Smooth muscle cell (in vitro differentiated cells): ENCODE measurements at regions not wholly inside any gene's neighbourhood (a gene's known extent, or its start where the extent isn't known, plus 50 kb on each side); places are given as distances from the start of the nearest gene placed in this dataset.

ENCODE experiments used
- DNase-seq: peaks from one replicate; lab custom pipeline; 2025; ENCODE audit not compliant: unreplicated experiment; lab: John Stamatoyannopoulos, UW
- H2AFZ ChIP-seq: fragments of 200-600 bp; sonication (generic); 2 replicates; pipeline ENCODE4 v1.6.0; 2016; ENCODE audit warnings: antibody characterized with exemption, low read depth, mild to moderate bottlenecking
- H3F3A ChIP-seq: fragments of 200-600 bp; sonication (generic); 2 replicates; pipeline ENCODE4 v1.6.0; 2017; ENCODE audit warnings: antibody characterized with exemption, low read depth
- H3K27ac ChIP-seq: fragments of 200-600 bp; sonication (generic); 2 replicates; pipeline ENCODE4 v1.5.1; 2016; ENCODE audit warnings: low read depth, mild to moderate bottlenecking
- H3K27me3 ChIP-seq: fragments of 200-600 bp; sonication (generic); 2 replicates; pipeline ENCODE4 v1.6.1; 2016; ENCODE audit warnings: low read depth, mild to moderate bottlenecking
- H3K36me3 ChIP-seq: fragments of 200-600 bp; sonication (generic); 2 replicates; pipeline ENCODE4 v1.5.1; 2016; ENCODE audit warnings: low read depth
- H3K4me1 ChIP-seq: fragments of 200-600 bp; sonication (generic); 2 replicates; pipeline ENCODE4 v1.5.1; 2016; ENCODE audit warnings: low read depth
- H3K4me2 ChIP-seq: fragments of 200-600 bp; sonication (generic); 2 replicates; pipeline ENCODE4 v1.6.0; 2016; ENCODE audit warnings: mild to moderate bottlenecking
- H3K4me3 ChIP-seq: fragments of 200-600 bp; sonication (generic); 2 replicates; pipeline ENCODE4 v1.5.1; 2016; ENCODE audit warnings: mild to moderate bottlenecking
- H3K79me2 ChIP-seq: fragments of 200-600 bp; sonication (generic); 2 replicates; pipeline ENCODE4 v1.6.0; 2016; ENCODE audit warnings: low read depth, mild to moderate bottlenecking
- H3K9ac ChIP-seq: fragments of 200-600 bp; sonication (generic); 2 replicates; pipeline ENCODE4 v1.6.0; 2016; ENCODE audit warnings: low read depth
- H3K9me3 ChIP-seq: fragments of 200-600 bp; sonication (generic); replicated peaks from 2 replicates; pipeline ENCODE4 v1.5.1; 2016; ENCODE audit warnings: low read depth
- H4K20me1 ChIP-seq: fragments of 200-600 bp; sonication (generic); 2 replicates; pipeline ENCODE4 v1.6.0; 2016; ENCODE audit warnings: low read depth
- CTCF ChIP-seq: fragments of 200-600 bp; sonication (generic); IDR thresholded peaks from 2 replicates; pipeline ENCODE4 v1.5.1; 2017; ENCODE audit warnings: borderline replicate concordance, mild to moderate bottlenecking, antibody characterized with exemption; ENCODE audit not compliant: insufficient read depth, poor library complexity, severe bottlenecking
- WGBS: methylation state at CpG from one replicate; pipeline ENCODE4 v1.1.7; 2016; ENCODE audit warnings: low lambda C conversion rate; 5-methylcytosine and 5-hydroxymethylcytosine counted together

GRCh38 chr1:103416681-103417286, 108.7 kb upstream of the RNPC3 start:
- no peaks in the 10 kb centered on the region for H3K4me1 ChIP-seq
- H2AFZ ChIP-seq, result no peak overlapping the region
- H3K36me3 ChIP-seq, result no peaks in the 10 kb centered on the region
- 85% methylated on average over 1 of the region's 1 CpG for WGBS
- TF ChIP-seq CTCF, result no peak
- no peaks in the 10 kb centered on the region for H3F3A ChIP-seq
- no peaks in the 10 kb centered on the region for H3K79me2 ChIP-seq
- no peaks in the 10 kb centered on the region for H3K9me3 ChIP-seq
- H3K4me2 ChIP-seq, result no peak overlapping the region
- H4K20me1 ChIP-seq, result no peaks in the 10 kb centered on the region
- no peaks in the 10 kb centered on the region for H3K27me3 ChIP-seq
- H3K4me3 ChIP-seq, result no peak overlapping the region
- no peak overlapping the region for H3K27ac ChIP-seq
- no peak overlapping the region for H3K9ac ChIP-seq
- no peak for DNase-seq

GRCh38 chr1:103387898-103388297, 137.6 kb upstream of the RNPC3 start:
- Histone ChIP-seq H2AFZ (no peak overlapping the region), H3K27ac (no peak overlapping the region), H3K27me3 (no peaks in the 10 kb centered on the region), H3K36me3 (no peaks in the 10 kb centered on the region), H3K9ac (no peak overlapping the region), H3K4me3 (no peak overlapping the region), H3F3A (no peaks in the 10 kb centered on the region), H3K4me1 (no peaks in the 10 kb centered on the region), H3K9me3 (no peaks in the 10 kb centered on the region), H4K20me1 (no peaks in the 10 kb centered on the region), H3K4me2 (no peak overlapping the region), H3K79me2 (no peaks in the 10 kb centered on the region)
- TF ChIP-seq CTCF, result no peak
- 91% methylated on average over 1 of the region's 1 CpG for WGBS
- no peak for DNase-seq

GRCh38 chr1:103373991-103374390, 151.5 kb upstream of the RNPC3 start:
- 72% methylated on average over 3 of the region's 3 CpGs for WGBS
- Histone ChIP-seq H3K9me3 (no peaks in the 10 kb centered on the region), H3K36me3 (no peaks in the 10 kb centered on the region), H3K27me3 (no peaks in the 10 kb centered on the region), H2AFZ (no peak overlapping the region), H3K4me1 (no peaks in the 10 kb centered on the region), H3K4me3 (no peak overlapping the region), H3K4me2 (no peak overlapping the region), H3K79me2 (no peaks in the 10 kb centered on the region), H3F3A (no peaks in the 10 kb centered on the region), H3K9ac (no peak overlapping the region), H4K20me1 (no peaks in the 10 kb centered on the region), H3K27ac (no peak overlapping the region)
- DNase-seq, result no peak
- no peak for TF ChIP-seq CTCF

GRCh38 chr1:103372866-103373265, 152.6 kb upstream of the RNPC3 start:
- H3K4me2 ChIP-seq, result no peak overlapping the region
- no peaks in the 10 kb centered on the region for H3F3A ChIP-seq
- no peaks in the 10 kb centered on the region for H3K27me3 ChIP-seq
- H3K36me3 ChIP-seq, result no peaks in the 10 kb centered on the region
- no peak overlapping the region for H3K9ac ChIP-seq
- H3K4me1 ChIP-seq, result no peaks in the 10 kb centered on the region
- H4K20me1 ChIP-seq, result no peaks in the 10 kb centered on the region
- no peaks in the 10 kb centered on the region for H3K79me2 ChIP-seq
- no peaks in the 10 kb centered on the region for H3K9me3 ChIP-seq
- no peak for TF ChIP-seq CTCF
- no peak overlapping the region for H2AFZ ChIP-seq
- no peak overlapping the region for H3K4me3 ChIP-seq
- H3K27ac ChIP-seq, result no peak overlapping the region
- DNase-seq, result no peak
